ENCODE measurements at regions not wholly inside any gene's neighbourhood (a gene's known extent, or its start where the extent isn't known, plus 50 kb on each side); places are given as distances from the start of the nearest gene placed in this dataset.
"Not testable (repeated sequence)": the region's sequence is repeated elsewhere in the genome, so short reads cannot be mapped to it uniquely, and the experiment has no call there.

GRCh38 chr16:5205361-5206040 is 107.9 kb upstream of the EEF2KMT start:
- no peak for DNase-seq (ENCODE audit: low spot score)

- not testable (repeated sequence) for DNase-seq (ENCODE audit: low spot score)
Observed at GRCh38 chr16:5203675-5204074, 106.1 kb upstream of the EEF2KMT start.

- DNase-seq (ENCODE audit: low spot score) = no peak
Observed at GRCh38 chr16:5200123-5200522, 102.5 kb upstream of the EEF2KMT start.

GRCh38 chr16:5196204-5196603 is 98.6 kb upstream of the EEF2KMT start:
- DNase-seq (ENCODE audit: low spot score) = no peak

GRCh38 chr16:5193861-5194260 is 96.3 kb upstream of the EEF2KMT start:
- no peak for DNase-seq (ENCODE audit: low spot score)

GRCh38 chr16:5188989-5189352 is 91.4 kb upstream of the EEF2KMT start:
- no peak for DNase-seq (ENCODE audit: low spot score)

- DNase-seq (ENCODE audit: low spot score) = no peak
Observed at GRCh38 chr16:5188318-5188988, 90.9 kb upstream of the EEF2KMT start.

GRCh38 chr16:5187402-5187952 is 89.9 kb upstream of the EEF2KMT start:
- DNase-seq (ENCODE audit: low spot score) = no peak

- DNase-seq (ENCODE audit: low spot score) = no peak
Observed at GRCh38 chr16:5186381-5186903, 88.8 kb upstream of the EEF2KMT start.

- no peak for DNase-seq (ENCODE audit: low spot score)
Observed at GRCh38 chr16:5176505-5176904, 78.9 kb upstream of the EEF2KMT start.

GRCh38 chr16:5175266-5175665 is 77.7 kb upstream of the EEF2KMT start:
- DNase-seq (ENCODE audit: low spot score) = no peak

GRCh38 chr16:5166486-5166885 is 68.9 kb upstream of the EEF2KMT start:
- DNase-seq (ENCODE audit: low spot score) = no peak

- not testable (repeated sequence) for DNase-seq (ENCODE audit: low spot score)
Observed at GRCh38 chr16:5165429-5165828, 67.8 kb upstream of the EEF2KMT start.

- not testable (repeated sequence) for DNase-seq (ENCODE audit: low spot score)
Observed at GRCh38 chr16:5162801-5163200, 65.2 kb upstream of the EEF2KMT start.

GRCh38 chr16:5161888-5162287 is 64.3 kb upstream of the EEF2KMT start:
- DNase-seq (ENCODE audit: low spot score) = not testable (repeated sequence)

GRCh38 chr16:5160010-5160409 is 62.4 kb upstream of the EEF2KMT start:
- DNase-seq (ENCODE audit: low spot score) = not testable (repeated sequence)

GRCh38 chr16:5159537-5159936 is 61.9 kb upstream of the EEF2KMT start:
- DNase-seq (ENCODE audit: low spot score) = not testable (repeated sequence)

GRCh38 chr16:5158494-5158893 is 60.9 kb upstream of the EEF2KMT start:
- no peak for DNase-seq (ENCODE audit: low spot score)

- not testable (repeated sequence) for DNase-seq (ENCODE audit: low spot score)
Observed at GRCh38 chr16:5156486-5156885, 58.9 kb upstream of the EEF2KMT start.

- not testable (repeated sequence) for DNase-seq (ENCODE audit: low spot score)
Observed at GRCh38 chr16:5154006-5154405, 56.4 kb upstream of the EEF2KMT start.

- not testable (repeated sequence) for DNase-seq (ENCODE audit: low spot score)
Observed at GRCh38 chr16:5151409-5151808, 53.8 kb upstream of the EEF2KMT start.
